ENCODE measurements at regions not wholly inside any gene's neighbourhood (a gene's known extent, or its start where the extent isn't known, plus 50 kb on each side); places are given as distances from the start of the nearest gene placed in this dataset.

DNA sequence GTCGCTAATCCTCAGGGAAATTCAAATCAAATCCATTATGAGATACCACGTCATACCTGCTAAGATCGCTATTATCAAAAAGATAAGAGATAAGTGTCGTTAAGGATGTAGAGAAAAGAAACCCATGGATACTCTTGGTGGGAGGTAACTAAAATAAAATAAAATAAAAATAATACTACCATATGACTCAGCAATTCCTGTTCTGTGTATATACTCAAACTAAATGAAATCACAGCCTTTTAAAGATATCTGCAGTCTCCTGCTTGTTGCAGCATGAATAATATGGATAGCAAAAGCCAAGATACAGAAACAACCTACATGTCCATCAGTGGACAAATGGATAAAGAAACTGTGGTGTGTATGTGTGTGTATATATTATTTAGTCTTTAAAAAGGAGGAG is 105.8 kb upstream of the IL15 start:
- Histone ChIP-seq H3K9me2 (replicated peaks; ENCODE audit: control insufficient read depth, low read length) (no peaks in the 10 kb centered on the region), H3K4me2 (ENCODE audit: low read length) (no peak overlapping the region), H3K4me3 (ENCODE audit: low read length) (no peak overlapping the region), H3K9me3 (ENCODE audit: control insufficient read depth, insufficient read depth, low read length) (no peaks in the 10 kb centered on the region), H3K36me3 (ENCODE audit: control insufficient read depth, low read length) (no peaks in the 10 kb centered on the region), H3K4me1 (ENCODE audit: control insufficient read depth, low read length) (no peaks in the 10 kb centered on the region), H3K27ac (ENCODE audit: low read depth, low read length) (no peak overlapping the region), H3K27me3 (ENCODE audit: control insufficient read depth, low read length) (no peaks in the 10 kb centered on the region), H3K79me2 (ENCODE audit: control insufficient read depth, low read length) (no peaks in the 10 kb centered on the region), H4K20me1 (ENCODE audit: control insufficient read depth, insufficient read depth, low read depth, low read length) (no peaks in the 10 kb centered on the region), H3F3A (ENCODE audit: control insufficient read depth, insufficient read depth) (no peaks in the 10 kb centered on the region)
- TF ChIP-seq, protein P1, sequence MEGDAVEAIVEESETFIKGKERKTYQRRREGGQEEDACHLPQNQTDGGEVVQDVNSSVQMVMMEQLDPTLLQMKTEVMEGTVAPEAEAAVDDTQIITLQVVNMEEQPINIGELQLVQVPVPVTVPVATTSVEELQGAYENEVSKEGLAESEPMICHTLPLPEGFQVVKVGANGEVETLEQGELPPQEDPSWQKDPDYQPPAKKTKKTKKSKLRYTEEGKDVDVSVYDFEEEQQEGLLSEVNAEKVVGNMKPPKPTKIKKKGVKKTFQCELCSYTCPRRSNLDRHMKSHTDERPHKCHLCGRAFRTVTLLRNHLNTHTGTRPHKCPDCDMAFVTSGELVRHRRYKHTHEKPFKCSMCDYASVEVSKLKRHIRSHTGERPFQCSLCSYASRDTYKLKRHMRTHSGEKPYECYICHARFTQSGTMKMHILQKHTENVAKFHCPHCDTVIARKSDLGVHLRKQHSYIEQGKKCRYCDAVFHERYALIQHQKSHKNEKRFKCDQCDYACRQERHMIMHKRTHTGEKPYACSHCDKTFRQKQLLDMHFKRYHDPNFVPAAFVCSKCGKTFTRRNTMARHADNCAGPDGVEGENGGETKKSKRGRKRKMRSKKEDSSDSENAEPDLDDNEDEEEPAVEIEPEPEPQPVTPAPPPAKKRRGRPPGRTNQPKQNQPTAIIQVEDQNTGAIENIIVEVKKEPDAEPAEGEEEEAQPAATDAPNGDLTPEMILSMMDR (IDR thresholded peaks at IDR 0.05; ENCODE audit: low read depth, low read length, poor library complexity, severe bottlenecking): no peak
- no peak for TF ChIP-seq EZH2phosphoT487 (IDR thresholded peaks at IDR 0.05; ENCODE audit: borderline replicate concordance, low read length)

DNA sequence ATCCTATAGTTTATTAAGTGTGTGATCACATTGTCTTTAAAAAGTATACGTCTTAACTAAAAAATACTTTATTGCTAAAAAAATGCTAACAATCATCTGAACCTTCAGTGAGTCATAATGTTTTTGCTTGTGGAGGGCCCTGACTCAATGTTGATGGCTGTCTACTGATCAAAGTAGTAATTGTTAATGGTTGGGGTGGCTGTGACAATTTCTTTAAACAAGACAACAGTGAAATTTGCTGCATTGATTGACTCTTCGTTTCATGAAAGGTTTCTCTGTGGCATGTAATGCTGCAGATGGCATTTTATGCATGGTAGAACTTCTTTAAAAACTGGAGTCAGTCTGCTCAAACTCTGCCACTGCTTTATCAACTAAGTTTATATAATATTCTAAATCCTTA is 101.4 kb upstream of the IL15 start:
- Histone ChIP-seq H3F3A (ENCODE audit: control insufficient read depth, insufficient read depth) (no peaks in the 10 kb centered on the region), H3K79me2 (ENCODE audit: control insufficient read depth, low read length) (no peaks in the 10 kb centered on the region)

DNA sequence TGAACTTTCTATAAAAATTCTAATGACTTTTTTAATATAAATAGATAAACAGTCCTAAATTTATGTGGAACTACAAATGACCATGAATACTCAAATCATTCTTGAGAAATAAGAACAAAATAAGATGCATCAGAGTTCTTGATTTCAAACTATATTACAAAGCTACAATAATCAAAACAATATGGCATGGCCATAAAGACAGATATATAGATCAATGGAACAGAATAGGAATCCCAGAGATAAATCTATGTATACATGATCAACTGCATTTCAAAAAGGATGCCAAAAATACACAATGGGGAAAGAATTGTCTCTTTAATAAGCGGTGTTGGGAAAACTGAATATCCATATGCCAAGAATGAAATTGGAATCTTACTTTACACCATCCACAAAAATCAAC is 98.4 kb upstream of the IL15 start:
- TF ChIP-seq, protein P1 (IDR thresholded peaks at IDR 0.05; ENCODE audit: low read depth, low read length, poor library complexity, severe bottlenecking): no peak
- no peak for TF ChIP-seq EZH2phosphoT487 (IDR thresholded peaks at IDR 0.05; ENCODE audit: borderline replicate concordance, low read length)
- no peaks in the 10 kb centered on the region for H3K36me3 ChIP-seq (ENCODE audit: control insufficient read depth, low read length)
- no peaks in the 10 kb centered on the region for H3F3A ChIP-seq (ENCODE audit: control insufficient read depth, insufficient read depth)
- H3K79me2 ChIP-seq (ENCODE audit: control insufficient read depth, low read length): no peaks in the 10 kb centered on the region
- H3K27me3 ChIP-seq (ENCODE audit: control insufficient read depth, low read length): no peaks in the 10 kb centered on the region
- H3K4me3 ChIP-seq (ENCODE audit: low read length): no peak overlapping the region
- no peaks in the 10 kb centered on the region for H4K20me1 ChIP-seq (ENCODE audit: control insufficient read depth, insufficient read depth, low read depth, low read length)
- peaks cover 5% of the 10 kb centered on the region; the same call in 1 of the 2 replicates for H3K9me3 ChIP-seq (ENCODE audit: control insufficient read depth, insufficient read depth, low read length)
- H3K27ac ChIP-seq (ENCODE audit: low read depth, low read length): no peak overlapping the region
- no peaks in the 10 kb centered on the region for H3K9me2 ChIP-seq (replicated peaks; ENCODE audit: control insufficient read depth, low read length)
- no peak overlapping the region for H3K4me2 ChIP-seq (ENCODE audit: low read length)
- no peaks in the 10 kb centered on the region for H3K4me1 ChIP-seq (ENCODE audit: control insufficient read depth, low read length)

More for the DNA sequence above, 101.4 kb upstream of the IL15 start:
- no peak overlapping the region for H3K27ac ChIP-seq (ENCODE audit: low read depth, low read length)
- no peaks in the 10 kb centered on the region for H3K9me2 ChIP-seq (replicated peaks; ENCODE audit: control insufficient read depth, low read length)
- no peaks in the 10 kb centered on the region for H4K20me1 ChIP-seq (ENCODE audit: control insufficient read depth, insufficient read depth, low read depth, low read length)
- peaks cover 5% of the 10 kb centered on the region; the same call in 1 of the 2 replicates for H3K9me3 ChIP-seq (ENCODE audit: control insufficient read depth, insufficient read depth, low read length)
- H3K27me3 ChIP-seq (ENCODE audit: control insufficient read depth, low read length): no peaks in the 10 kb centered on the region
- H3K4me2 ChIP-seq (ENCODE audit: low read length): no peak overlapping the region
- no peaks in the 10 kb centered on the region for H3K36me3 ChIP-seq (ENCODE audit: control insufficient read depth, low read length)
- no peaks in the 10 kb centered on the region for H3K4me1 ChIP-seq (ENCODE audit: control insufficient read depth, low read length)
- no peak overlapping the region for H3K4me3 ChIP-seq (ENCODE audit: low read length)
- TF ChIP-seq, protein P1 (IDR thresholded peaks at IDR 0.05; ENCODE audit: low read depth, low read length, poor library complexity, severe bottlenecking): no peak
- TF ChIP-seq EZH2phosphoT487 (IDR thresholded peaks at IDR 0.05; ENCODE audit: borderline replicate concordance, low read length): no peak
